ENCODE measurements at regions not wholly inside any gene's neighbourhood (a gene's known extent, or its start where the extent isn't known, plus 50 kb on each side); places are given as distances from the start of the nearest gene placed in this dataset.

DNA sequence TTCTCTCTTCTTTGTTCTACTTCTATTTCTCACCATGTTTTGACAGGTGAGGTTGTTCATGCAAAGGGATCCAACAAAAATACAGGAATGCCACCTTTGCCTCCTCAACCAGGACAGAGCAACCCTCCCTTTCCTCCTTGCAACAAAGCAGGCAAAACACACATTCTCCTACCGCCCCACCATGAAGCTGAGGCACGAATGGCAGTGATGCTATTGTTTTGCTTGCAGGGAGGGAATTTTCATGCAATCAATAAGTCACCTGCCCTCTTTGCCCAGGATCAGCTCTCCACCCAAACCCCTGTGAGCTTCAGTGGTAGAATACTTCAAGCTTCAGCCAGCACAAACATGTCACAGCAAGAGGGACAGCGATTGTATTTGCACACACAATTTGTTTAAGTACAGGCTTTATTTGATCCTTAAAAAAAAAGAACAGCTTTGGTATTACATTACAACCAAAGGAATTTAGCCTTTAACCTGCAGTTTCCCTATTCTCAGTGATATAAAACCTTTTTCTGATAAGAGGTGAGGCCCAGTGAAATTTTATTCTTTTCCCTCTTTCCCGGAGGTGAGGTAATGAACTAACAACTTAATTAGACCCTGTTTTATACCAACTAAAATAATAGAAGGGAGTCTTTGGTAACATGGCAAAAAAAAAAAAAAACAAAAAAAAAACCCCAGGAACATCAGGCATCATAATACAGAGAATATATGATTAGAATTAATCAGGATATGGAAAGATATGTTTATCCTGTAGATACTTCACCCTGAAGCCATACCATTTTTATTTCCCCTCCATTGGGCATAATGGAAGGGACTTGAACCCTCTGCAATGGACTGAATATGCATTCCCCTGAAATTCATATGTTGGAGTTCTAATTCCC is 87.0 kb upstream of the EEA1 start:
- Histone ChIP-seq H3K27ac (ENCODE audit: low read depth, low read length) (peak overlapping the region; percentile 28), H3K9ac (ENCODE audit: low read depth, low read length) (no peak overlapping the region), H3K4me3 (ENCODE audit: low read depth, low read length) (no peak overlapping the region), H3K36me3 (ENCODE audit: control insufficient read depth, insufficient read depth, low read length) (no peaks in the 10 kb centered on the region), H3K27me3 (ENCODE audit: control insufficient read depth, insufficient read depth, low read length) (no peaks in the 10 kb centered on the region), H3K4me1 (ENCODE audit: control insufficient read depth, insufficient read depth, low read length) (peaks cover 8% of the 10 kb centered on the region), H3K9me3 (ENCODE audit: control insufficient read depth, insufficient read depth, low read length) (no peaks in the 10 kb centered on the region)

GRCh38 chr12:93016752-93017350 is 87.8 kb upstream of the EEA1 start:
- H3K9me3 ChIP-seq (ENCODE audit: control insufficient read depth, insufficient read depth, low read length), result no peaks in the 10 kb centered on the region
- no peak overlapping the region for H3K4me3 ChIP-seq (ENCODE audit: low read depth, low read length)
- no peak overlapping the region for H3K9ac ChIP-seq (ENCODE audit: low read depth, low read length)
- H3K27ac ChIP-seq (ENCODE audit: low read depth, low read length), result peak overlapping the region; percentile 22
- no peaks in the 10 kb centered on the region for H3K27me3 ChIP-seq (ENCODE audit: control insufficient read depth, insufficient read depth, low read length)
- peaks cover 8% of the 10 kb centered on the region for H3K4me1 ChIP-seq (ENCODE audit: control insufficient read depth, insufficient read depth, low read length)
- H3K36me3 ChIP-seq (ENCODE audit: control insufficient read depth, insufficient read depth, low read length), result no peaks in the 10 kb centered on the region

GRCh38 chr12:93018610-93019009 is 89.5 kb upstream of the EEA1 start:
- Histone ChIP-seq H3K4me3 (ENCODE audit: low read depth, low read length) (no peak overlapping the region), H3K27me3 (ENCODE audit: control insufficient read depth, insufficient read depth, low read length) (no peaks in the 10 kb centered on the region), H3K9ac (ENCODE audit: low read depth, low read length) (no peak overlapping the region), H3K9me3 (ENCODE audit: control insufficient read depth, insufficient read depth, low read length) (no peaks in the 10 kb centered on the region), H3K27ac (ENCODE audit: low read depth, low read length) (no peak overlapping the region), H3K36me3 (ENCODE audit: control insufficient read depth, insufficient read depth, low read length) (no peaks in the 10 kb centered on the region), H3K4me1 (ENCODE audit: control insufficient read depth, insufficient read depth, low read length) (peaks cover 8% of the 10 kb centered on the region)

- H3K9ac ChIP-seq (ENCODE audit: low read depth, low read length), result no peak overlapping the region
- no peak overlapping the region for H3K4me3 ChIP-seq (ENCODE audit: low read depth, low read length)
- no peaks in the 10 kb centered on the region for H3K36me3 ChIP-seq (ENCODE audit: control insufficient read depth, insufficient read depth, low read length)
- no peaks in the 10 kb centered on the region for H3K9me3 ChIP-seq (ENCODE audit: control insufficient read depth, insufficient read depth, low read length)
- H3K4me1 ChIP-seq (ENCODE audit: control insufficient read depth, insufficient read depth, low read length), result peaks cover 8% of the 10 kb centered on the region
- H3K27me3 ChIP-seq (ENCODE audit: control insufficient read depth, insufficient read depth, low read length), result no peaks in the 10 kb centered on the region
- H3K27ac ChIP-seq (ENCODE audit: low read depth, low read length), result peak overlapping the region; percentile 69
Measured at GRCh38 chr12:93019212-93019927, 90.3 kb upstream of the EEA1 start.

DNA sequence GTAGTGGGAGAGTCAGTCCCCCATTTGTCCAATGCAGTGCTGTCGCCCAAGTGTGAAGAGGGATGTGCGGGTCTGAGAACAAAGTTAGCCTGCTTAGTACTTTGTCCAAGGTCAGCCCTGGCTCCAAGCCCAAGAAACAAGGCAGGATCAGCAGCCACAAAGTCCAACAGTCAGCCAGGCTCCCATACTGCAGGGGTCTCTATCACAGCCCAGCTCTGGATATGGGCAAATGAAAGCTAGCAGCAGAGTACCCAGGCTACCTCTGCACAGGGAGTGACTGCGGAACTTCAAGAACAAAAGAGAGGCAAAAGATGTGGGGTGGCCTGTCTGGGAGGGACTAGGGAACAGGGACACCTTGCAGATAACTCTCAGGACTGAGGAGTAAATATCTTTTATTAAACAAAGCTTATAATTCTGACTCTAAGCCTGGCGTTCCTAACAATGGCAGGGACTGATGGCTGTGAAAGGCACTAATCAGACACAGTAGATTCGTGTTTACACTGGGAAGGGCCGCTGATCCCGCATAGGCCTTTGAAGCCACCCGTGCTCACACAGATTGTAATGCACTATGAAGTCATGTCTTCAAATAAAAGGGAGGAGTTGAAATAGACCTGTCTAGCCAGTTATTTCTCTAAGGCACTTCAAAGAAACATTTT is 91.0 kb upstream of the EEA1 start:
- Histone ChIP-seq H3K27me3 (ENCODE audit: control insufficient read depth, insufficient read depth, low read length) (no peaks in the 10 kb centered on the region), H3K9me3 (ENCODE audit: control insufficient read depth, insufficient read depth, low read length) (no peaks in the 10 kb centered on the region), H3K4me3 (ENCODE audit: low read depth, low read length) (no peak overlapping the region), H3K36me3 (ENCODE audit: control insufficient read depth, insufficient read depth, low read length) (no peaks in the 10 kb centered on the region), H3K4me1 (ENCODE audit: control insufficient read depth, insufficient read depth, low read length) (peaks cover 8% of the 10 kb centered on the region), H3K27ac (ENCODE audit: low read depth, low read length) (peak overlapping the region; percentile 81), H3K9ac (ENCODE audit: low read depth, low read length) (no peak overlapping the region)

GRCh38 chr12:93020631-93021597 is 91.8 kb upstream of the EEA1 start:
- Histone ChIP-seq H3K36me3 (ENCODE audit: control insufficient read depth, insufficient read depth, low read length) (no peaks in the 10 kb centered on the region), H3K27me3 (ENCODE audit: control insufficient read depth, insufficient read depth, low read length) (no peaks in the 10 kb centered on the region), H3K4me3 (ENCODE audit: low read depth, low read length) (no peak overlapping the region), H3K9ac (ENCODE audit: low read depth, low read length) (no peak overlapping the region), H3K27ac (ENCODE audit: low read depth, low read length) (peak overlapping the region; percentile 81), H3K4me1 (ENCODE audit: control insufficient read depth, insufficient read depth, low read length) (peaks cover 3% of the 10 kb centered on the region), H3K9me3 (ENCODE audit: control insufficient read depth, insufficient read depth, low read length) (no peaks in the 10 kb centered on the region)

GRCh38 chr12:93022603-93023340 is 93.7 kb upstream of the EEA1 start:
- H3K4me3 ChIP-seq (ENCODE audit: low read depth, low read length), result no peak overlapping the region
- no peaks in the 10 kb centered on the region for H3K36me3 ChIP-seq (ENCODE audit: control insufficient read depth, insufficient read depth, low read length)
- H3K27me3 ChIP-seq (ENCODE audit: control insufficient read depth, insufficient read depth, low read length), result no peaks in the 10 kb centered on the region
- H3K27ac ChIP-seq (ENCODE audit: low read depth, low read length), result peak overlapping the region; percentile 4
- no peaks in the 10 kb centered on the region for H3K4me1 ChIP-seq (ENCODE audit: control insufficient read depth, insufficient read depth, low read length)
- no peak overlapping the region for H3K9ac ChIP-seq (ENCODE audit: low read depth, low read length)
- H3K9me3 ChIP-seq (ENCODE audit: control insufficient read depth, insufficient read depth, low read length), result no peaks in the 10 kb centered on the region

GRCh38 chr12:93025145-93026103 is 96.3 kb upstream of the EEA1 start:
- Histone ChIP-seq H3K4me1 (ENCODE audit: control insufficient read depth, insufficient read depth, low read length) (no peaks in the 10 kb centered on the region), H3K27me3 (ENCODE audit: control insufficient read depth, insufficient read depth, low read length) (no peaks in the 10 kb centered on the region), H3K9ac (ENCODE audit: low read depth, low read length) (no peak overlapping the region), H3K4me3 (ENCODE audit: low read depth, low read length) (no peak overlapping the region), H3K36me3 (ENCODE audit: control insufficient read depth, insufficient read depth, low read length) (no peaks in the 10 kb centered on the region), H3K27ac (ENCODE audit: low read depth, low read length) (no peak overlapping the region), H3K9me3 (ENCODE audit: control insufficient read depth, insufficient read depth, low read length) (no peaks in the 10 kb centered on the region)

DNA sequence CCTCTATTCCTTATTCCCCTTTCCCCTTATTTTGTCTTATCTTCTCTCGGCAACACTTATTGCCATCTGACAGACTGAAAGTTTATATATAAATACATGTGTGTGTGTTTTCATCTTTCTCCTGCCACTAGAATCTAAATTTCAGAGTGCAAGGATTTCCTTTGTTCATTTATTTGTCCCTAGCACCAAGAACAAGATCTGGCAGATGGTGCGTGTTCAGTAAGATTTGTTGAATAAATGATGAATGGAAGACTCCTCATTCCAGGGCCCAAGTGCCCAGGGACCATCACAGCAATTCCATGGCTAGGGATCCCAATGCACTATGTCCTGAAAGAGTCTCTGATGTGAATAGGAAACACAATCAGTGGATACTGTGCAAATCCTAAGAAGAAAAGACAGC is 97.9 kb upstream of the EEA1 start:
- Histone ChIP-seq H3K4me3 (ENCODE audit: low read depth, low read length) (no peak overlapping the region), H3K9ac (ENCODE audit: low read depth, low read length) (no peak overlapping the region), H3K9me3 (ENCODE audit: control insufficient read depth, insufficient read depth, low read length) (no peaks in the 10 kb centered on the region), H3K4me1 (ENCODE audit: control insufficient read depth, insufficient read depth, low read length) (no peaks in the 10 kb centered on the region), H3K27me3 (ENCODE audit: control insufficient read depth, insufficient read depth, low read length) (no peaks in the 10 kb centered on the region), H3K36me3 (ENCODE audit: control insufficient read depth, insufficient read depth, low read length) (no peaks in the 10 kb centered on the region), H3K27ac (ENCODE audit: low read depth, low read length) (no peak overlapping the region)
